GM19452 (cell line): ENCODE measurements at regions not wholly inside any gene's neighbourhood (a gene's known extent, or its start where the extent isn't known, plus 50 kb on each side); places are given as distances from the start of the nearest gene placed in this dataset.
"Not testable (repeated sequence)": the region's sequence is repeated elsewhere in the genome, so short reads cannot be mapped to it uniquely, and the experiment has no call there.

Source experiments
- ATAC-seq: cut with Tn5 transposase; IDR thresholded peaks from one replicate; pipeline ENCODE4 v1.9.1; 2021; ENCODE audit not compliant: unreplicated experiment

DNA sequence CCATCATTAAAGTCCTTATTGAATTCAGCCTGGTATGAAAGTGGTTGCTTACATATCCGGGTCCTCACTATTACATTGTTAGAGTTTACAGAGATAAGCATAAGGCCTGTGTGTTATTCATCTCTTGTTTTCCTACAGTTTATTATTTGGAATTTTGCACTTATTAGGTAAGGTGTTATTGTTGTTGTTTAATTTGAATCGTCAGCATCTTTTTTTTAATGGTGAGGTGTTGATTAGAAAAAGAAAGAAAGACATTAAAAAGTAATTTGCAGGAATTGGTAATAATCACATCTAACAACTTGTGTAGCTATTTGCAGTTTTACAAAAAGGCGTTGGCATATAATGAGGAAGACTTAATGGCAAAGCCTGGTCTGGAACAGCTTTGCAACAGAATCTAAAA lies 158.6 kb downstream of the SAMD5 start:
- no peak for ATAC-seq

DNA sequence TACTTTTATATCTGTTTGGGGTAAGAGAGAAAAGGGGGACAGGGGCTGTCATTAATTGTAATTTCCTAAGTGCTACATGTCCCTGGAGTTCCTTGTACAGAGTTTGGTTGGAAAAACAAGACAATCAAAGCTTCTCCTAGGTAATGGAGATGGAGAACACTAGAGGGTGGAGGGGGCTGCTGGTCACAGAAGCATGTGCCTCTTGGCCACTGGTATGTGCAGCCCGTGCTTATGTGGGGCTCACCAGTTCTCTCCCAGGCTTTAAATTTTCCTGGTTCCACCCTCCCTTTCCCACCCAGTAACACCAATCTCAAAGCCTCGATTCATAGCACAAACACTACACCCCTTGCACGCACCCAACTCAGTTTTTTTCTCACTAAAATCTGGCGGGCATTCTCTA lies 165.6 kb downstream of the SAMD5 start:
- no peak for ATAC-seq

DNA sequence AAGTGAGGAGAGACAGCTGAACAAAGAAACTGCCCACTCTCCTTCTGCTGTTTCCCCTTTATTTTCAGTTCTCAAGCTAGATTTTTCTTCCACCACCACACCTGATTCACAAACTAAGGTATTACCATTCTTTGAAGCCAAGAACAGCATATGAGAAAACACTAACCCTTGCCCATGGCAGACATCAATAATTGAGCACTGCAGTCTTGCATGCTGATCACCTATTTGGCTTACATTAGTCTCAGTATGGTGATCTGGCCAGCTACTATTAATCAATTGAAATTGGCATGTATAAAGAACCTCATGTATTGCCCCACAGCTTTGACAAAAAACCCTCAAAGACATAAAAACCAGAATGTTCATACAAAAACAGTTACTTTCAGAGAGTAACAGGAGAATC lies 166.3 kb downstream of the SAMD5 start:
- ATAC-seq = no peak

DNA sequence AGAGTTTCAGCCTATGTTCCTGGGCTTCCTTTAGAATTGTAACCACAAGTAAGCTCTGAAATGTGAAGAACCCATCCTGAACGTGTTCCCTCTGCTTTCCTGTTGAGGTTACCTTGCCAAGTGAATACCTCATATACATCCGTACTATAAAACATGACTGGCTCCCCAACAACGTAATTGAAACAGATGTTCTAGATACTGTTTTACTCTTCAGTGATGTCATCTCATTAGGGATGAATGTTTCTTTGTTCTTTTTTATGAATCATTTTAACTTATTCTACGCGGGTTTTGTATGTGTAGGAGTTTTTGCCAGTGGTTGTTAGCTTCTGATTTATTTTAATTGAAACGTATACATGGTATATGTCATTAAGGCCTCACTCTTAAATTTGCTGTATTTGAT lies 166.8 kb downstream of the SAMD5 start:
- ATAC-seq = no peak

DNA sequence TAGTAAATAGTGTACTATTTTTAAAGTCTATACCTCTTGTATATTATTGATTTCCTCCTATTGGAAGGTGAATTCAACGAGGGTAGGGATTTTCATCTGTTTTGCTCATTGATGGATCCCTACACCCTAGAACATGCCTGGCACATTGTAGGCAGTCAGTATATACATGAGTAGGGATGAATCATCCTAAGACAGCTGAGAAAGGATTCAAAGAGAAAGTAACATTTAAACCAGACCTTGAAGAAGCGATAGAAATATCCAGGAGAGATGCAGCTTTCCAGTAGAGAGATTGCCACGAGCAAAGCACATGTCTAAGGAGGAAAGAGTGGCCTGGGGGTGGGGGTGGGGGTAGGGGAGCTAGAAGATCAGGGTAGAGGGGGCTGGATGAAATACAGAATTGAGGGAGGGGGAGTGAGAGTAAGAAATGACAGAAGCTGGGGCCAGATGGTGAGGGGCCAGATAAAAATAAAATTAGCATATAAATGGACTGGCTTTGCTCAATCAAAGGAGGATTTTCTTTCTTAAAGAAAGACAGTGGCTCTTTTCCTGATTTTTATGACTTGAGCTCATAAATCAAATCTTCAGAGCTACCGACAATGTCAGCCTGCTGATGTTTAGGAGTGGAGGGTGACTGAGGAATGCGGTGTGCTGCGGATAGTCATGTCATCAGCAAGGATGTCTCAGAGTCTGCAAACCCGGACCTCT lies 168.2 kb downstream of the SAMD5 start:
- ATAC-seq = no peak

DNA sequence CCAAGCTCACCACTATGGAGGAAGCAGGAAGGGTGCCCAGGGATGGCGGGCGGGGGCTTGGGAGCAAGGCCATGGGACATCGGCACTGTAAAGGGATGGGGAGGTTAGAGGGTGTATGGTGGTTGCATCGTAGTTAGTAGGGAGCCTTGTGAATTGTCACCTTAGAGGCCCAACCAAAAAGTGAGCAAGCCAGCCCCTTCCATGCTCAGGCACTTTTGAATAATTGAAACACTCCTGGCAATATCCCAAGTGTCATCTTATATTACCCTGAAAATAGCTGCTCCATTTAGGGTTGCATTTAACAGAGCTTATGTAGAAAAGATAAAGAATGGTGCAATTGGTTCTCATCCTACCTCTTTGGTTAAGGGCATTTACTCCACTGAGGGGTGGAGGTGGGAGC lies 169.2 kb downstream of the SAMD5 start:
- ATAC-seq = no peak

DNA sequence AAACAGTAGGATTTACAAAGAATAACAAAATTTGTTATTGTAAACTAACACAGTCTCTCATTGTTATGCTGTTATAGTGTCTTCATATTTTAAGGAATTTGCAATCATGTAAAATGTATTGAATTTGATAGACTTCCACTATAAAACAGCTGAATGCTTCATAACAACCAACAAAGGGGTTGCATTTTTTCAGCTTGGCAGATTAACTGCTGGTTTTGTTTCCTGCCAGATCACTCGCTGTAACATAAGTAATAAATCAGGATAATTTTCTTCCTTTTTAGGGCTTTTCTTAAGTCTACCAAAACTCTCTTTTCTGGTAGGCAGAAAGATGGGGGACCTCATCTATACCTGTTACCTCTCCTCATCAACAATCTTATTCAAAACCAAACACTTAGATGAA lies 169.8 kb downstream of the SAMD5 start:
- no peak for ATAC-seq

DNA sequence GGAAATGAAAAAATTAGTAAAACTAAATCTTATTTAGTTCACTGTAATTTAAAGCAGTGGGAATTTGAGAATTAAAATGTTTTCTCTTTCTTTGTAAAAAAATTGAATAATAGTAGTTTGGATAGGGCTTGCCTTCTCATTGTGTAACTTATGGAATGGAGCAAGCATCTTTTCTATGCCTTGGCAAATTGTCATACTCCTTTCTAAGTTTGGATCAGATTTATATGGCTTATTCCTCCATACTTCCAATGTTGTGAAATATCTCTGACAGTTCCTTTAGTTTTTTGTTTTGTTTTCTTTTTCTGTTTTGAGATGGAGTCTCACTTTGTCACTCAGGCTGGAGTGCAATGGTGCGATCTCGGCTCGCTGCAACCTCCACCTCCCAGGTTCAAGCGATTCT lies 176.4 kb downstream of the SAMD5 start:
- no peak for ATAC-seq

DNA sequence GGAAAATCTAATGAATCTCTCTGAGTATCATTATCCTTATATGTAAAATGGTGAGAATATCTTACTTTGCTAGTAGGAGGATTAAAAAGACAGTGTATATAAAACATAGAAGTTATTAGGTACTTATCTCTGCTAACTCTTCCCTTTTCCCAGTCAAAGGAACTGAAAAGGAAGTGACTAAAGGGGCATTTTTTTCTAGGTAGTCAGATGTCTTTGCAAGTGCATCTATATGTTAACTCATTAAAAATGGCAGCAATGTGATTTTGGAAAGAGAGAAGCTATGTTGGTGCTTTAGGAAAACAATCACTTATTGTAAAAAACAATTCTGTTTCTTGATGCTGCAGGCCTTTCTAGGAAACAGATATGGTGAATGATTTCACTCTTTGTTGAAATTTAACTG lies 180.9 kb downstream of the SAMD5 start:
- no peak for ATAC-seq

DNA sequence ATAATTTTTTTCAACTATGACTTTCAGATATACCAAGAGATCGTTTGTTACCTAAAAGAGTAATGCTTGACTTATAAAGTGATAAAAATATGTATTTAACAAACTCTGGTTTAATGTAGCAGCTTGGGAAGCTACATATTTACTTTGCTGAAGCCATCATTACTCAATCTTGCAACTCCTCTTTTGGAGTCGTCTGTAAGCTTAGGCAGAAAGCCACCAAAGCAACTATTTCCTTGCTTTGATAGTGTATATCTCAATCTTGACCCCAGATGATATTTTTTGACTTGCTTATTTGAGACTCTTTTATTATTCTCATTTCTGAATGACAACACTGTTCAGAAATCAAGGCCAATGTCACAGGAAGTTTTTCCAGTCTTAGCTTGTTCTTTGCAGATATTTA lies 183.0 kb downstream of the SAMD5 start:
- ATAC-seq = no peak

DNA sequence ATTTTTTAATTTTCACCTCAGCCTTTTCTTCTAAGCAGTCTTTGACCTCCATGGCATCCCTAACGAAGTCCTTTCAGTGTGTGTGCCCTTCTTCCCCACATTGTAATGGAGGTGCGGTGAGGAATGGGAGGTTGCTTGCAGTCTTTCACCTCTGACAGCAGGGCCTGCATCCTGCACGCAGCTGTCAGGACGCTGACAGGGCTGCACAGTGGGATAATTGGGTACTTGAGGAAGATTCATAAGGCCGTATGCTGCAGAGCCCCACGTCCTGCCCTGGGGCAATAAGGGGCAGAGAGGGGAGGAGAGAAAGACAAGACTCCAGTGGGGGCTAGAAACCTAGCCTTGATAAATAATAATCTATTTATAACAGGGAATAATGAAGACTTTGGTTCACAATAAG lies 184.7 kb downstream of the SAMD5 start:
- no peak for ATAC-seq

DNA sequence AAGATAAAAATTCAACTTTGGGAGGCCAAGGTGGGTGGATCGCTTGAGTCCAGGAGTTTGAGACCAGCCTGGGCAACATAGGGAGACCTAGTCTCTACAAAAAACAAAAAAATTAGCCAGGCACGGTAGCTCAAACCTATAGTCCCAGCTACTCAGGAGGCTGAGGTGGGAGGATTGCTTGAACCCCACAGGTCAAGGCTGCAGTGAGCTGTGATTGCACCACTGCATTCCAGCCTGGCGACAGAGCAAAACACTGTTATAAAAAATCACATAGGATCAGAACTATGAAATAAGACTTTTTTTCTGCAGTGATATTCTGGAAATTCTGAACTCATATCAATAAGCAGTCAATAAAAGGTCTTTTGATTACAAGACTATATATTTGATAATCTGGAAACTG lies 186.1 kb downstream of the SAMD5 start:
- not testable (repeated sequence) for ATAC-seq

DNA sequence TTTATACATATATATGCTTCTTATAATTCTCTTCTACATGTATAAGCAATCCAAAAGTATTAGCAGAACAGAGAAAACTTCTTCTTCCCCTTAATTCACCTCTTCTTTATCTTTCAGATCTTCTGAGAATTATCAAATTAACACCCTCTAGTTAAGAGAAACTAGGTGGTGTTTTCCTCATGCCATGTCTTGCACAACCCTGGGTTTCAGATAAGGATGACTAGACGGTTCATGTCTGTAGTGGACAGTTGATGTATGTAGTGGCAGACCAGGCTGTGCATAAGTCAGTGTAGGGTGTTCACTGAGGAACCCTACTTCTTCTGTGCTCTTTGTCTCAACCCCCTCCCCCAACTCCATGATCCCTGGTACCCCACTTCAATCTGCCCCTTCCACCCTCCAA lies 187.3 kb downstream of the SAMD5 start:
- ATAC-seq = no peak

DNA sequence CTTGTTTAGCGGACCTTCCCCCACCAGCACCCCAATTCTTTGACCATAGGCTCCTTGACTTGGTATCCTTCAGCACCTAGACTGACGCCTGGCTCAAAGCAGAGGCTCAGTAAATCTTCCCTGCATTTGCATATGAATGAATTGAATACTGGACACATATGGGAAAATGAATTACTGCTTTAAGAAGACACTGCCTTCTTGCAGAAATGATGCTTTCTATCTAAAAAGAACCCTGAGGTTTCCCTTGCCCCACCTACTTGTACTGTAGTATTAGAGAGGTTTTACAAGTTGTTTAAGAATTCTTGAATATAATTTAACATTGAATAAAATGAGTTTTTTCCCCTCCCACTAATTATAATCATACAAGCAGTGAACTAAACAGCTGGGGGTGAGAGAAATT lies 190.7 kb downstream of the SAMD5 start:
- no peak for ATAC-seq

DNA sequence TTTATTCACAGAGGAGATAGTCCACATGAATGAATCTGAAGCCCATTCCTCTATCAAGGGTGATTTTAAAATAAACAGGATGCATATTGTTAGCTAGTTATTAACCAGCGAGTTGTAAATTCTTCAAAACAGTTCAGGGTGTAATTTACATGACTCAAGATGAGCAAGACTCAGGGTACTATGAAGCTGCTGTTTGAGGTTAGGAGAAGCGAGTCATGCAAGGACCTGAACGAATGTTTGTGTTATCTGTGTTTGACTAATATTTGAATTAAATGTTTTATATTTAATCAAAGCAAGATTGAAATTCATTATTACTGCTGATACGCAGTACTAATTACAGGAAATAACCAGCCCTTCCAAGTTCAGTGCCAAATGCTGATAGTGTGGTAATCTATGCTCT lies 191.1 kb downstream of the SAMD5 start:
- ATAC-seq = no peak

DNA sequence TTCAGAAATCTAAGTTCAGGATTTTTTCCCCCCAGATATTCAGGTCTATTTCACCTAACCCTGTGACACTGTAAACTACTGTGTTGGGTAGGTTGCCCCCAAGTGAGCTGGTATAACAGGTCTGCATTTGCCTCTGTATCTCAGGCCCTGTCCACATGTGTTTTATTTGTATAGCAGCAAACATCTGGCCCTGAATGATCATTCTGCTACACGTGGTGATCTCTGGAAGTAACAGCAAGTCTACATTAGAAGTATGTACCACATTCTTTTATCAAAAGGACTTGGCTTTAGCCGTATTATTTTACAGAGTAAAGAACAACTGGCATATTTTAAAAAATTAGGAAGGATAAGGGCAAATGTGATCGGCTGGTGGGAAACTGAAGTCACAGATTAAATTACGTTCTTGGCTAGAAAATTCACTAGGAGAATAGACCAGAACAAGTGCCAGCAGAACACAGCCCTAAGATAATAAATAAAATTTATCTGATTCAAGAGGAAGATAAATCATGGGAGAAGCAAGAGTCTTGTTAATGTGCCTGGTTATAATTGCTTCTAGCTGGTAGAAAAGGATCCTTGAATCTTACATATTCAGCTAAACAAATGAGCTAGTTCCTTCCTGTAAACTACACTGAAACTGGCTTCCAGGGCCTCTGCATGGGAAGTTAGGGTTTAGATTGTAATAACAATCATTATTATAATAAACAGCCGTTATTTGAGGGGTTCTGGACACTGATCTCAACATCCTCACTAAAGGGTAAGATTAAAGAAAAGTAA lies 192.1 kb downstream of the SAMD5 start:
- ATAC-seq = no peak

DNA sequence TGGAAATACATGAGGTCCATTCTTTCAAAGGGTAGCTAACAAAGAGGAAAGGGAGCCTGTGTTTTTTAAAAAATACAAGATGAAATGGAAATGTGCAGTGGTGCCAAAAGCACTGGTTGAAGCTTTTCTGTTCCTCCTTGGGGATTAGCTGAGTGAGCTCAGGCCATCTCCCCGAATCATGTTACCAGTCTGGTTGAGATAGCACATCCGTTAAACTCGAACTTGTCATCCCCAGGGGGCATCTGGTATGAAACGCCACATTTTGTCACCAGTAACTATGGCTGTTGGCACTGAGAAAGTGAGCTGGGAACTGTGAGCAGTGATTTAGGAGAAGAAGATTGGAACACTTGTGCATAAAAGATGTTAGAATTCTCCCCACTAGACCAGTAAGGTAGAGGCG lies 196.2 kb downstream of the SAMD5 start:
- no peak for ATAC-seq

DNA sequence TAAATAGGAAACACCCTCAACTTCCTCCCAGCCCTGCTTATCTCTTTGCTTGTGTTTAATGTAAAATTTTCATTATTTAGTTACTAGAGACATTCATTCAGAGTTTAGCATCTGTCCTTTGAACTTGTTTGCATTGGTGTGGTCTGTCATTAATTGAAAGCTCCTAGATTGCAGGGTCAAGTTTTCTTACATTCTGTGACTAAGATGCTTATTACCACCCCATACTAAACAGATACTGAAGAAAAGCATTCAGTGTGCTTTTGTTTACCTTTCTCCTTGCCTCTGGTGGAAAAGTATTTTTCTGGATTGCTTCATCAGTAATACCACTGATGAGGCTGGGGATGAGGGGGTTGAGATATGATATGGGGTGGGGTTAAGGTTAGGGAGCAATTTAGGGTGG lies 199.0 kb downstream of the SAMD5 start:
- ATAC-seq = no peak

DNA sequence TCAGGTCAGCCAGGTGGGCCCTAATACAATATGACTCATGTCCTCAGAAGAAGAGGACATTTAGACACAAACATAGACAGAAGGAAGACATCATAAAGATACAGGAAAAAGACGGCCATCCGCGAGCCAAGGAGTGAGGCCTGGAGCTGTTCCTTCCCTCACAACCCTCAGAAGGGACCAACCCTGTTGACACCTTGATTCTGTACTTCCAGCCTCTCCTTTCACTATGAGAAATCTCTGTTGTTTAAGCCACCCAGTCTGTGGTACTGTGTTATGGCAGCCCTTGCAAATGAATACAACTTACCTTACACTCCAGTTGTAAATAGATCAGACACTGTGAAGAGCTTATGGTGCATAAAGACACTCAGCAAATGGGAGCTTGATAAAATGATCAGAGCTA lies 199.7 kb downstream of the SAMD5 start:
- no peak for ATAC-seq

DNA sequence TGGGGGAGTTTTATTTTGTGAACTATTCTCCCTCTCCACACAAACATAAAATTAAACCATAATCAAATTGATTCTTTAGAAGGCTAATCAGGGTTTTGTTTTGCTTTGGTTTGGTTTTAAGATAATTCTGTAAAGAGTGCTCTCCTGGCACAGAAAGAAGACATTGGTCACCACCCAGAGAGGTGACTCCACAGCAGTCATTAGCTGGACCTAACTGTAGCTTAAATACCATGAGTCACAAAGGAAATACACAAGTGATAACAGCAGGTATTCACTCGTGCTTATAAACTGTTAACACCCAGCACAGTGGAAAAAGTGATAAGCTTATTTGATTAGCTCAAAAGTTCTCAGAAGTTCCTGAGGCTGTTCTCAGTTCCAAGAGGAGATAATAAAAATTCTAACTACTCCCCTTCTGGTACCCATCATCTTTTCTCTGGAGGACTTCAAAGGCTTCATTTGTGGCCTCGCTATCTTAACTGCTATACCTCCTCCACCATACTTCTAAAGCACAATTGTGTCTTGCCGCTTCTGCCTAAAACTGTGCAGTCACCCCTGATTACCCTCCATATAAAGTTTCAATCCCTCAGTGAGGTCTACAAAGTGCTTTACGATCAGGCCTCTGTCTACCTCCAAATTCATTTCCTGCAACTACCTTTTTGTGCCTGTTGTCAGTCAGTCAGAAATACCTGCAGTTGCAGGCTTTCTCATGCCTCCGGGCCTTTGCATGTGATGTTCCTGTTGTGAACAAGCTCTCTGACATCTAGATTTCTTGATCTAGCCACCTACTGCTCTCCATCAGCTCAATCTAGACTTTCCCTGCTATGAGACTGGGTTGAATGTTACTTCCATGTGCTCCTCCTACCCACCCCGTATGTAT lies 201.1 kb downstream of the SAMD5 start:
- no peak for ATAC-seq

DNA sequence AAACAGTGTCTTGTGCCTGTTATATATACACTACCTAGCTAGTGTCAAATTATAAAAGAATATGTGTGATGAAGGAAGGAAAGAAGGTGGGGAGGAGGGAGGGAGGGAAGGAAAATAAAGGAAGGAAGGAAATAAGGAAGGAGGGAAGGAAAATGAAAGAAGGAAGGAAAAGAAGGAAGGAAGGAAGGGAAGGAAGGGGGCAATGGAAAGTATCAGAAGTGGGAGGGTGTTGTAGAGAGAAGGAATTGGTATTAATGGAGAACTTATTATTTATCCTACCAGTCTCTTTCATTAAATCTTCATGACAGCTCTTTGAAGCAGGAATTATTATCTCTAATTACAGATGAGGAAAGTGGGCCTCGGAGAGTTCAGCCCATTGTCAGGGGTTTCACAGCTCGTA lies 202.4 kb downstream of the SAMD5 start:
- no peak for ATAC-seq

DNA sequence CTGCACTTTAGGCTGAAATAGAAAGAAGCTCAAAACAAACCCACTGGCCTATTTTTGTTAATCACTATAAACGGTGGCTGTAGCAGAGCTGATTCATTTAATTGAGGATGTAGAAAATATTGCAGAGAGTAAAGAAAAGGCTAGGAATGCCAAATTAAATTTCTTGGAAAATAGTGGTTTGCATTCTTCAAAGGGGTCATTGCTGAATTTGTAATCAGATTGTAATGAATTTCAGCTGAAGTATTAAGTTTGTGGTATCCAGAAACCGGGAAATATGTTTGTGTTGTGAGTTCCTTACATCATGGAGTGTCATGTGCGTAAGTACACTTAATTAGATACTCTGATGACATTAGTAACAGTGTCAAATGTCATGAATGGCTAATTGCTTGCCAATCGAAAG lies 203.0 kb downstream of the SAMD5 start:
- no peak for ATAC-seq
